PFSK-1 (cell line): ENCODE measurements at regions not wholly inside any gene's neighbourhood (a gene's known extent, or its start where the extent isn't known, plus 50 kb on each side); places are given as distances from the start of the nearest gene placed in this dataset.

ENCODE experiments used
- FOXP2 ChIP-seq: optimal IDR thresholded peaks from 2 replicates; pipeline ENCODE3; 2011; ENCODE audit warnings: borderline replicate concordance, control low read depth, inconsistent platforms; ENCODE audit not compliant: insufficient read depth; ENCODE audit errors: extremely low read length, extremely low read depth
- POLR2AphosphoS5 ChIP-seq: IDR thresholded peaks from 2 replicates; pipeline ENCODE4 v1.6.1; 2012; ENCODE audit warnings: low read depth, mild to moderate bottlenecking, control low read depth, low read length, moderate library complexity
- REST ChIP-seq, 2 experiments: IDR thresholded peaks; 2 replicates each; pipeline versions ENCODE4 v1.6.1 to v1.8.0; 2011 to 2012; ENCODE audit warnings: low read depth in 2 of 2, low read length in 2 of 2, control low read depth in 1 of 2, inconsistent platforms in 1 of 2, mild to moderate bottlenecking in 1 of 2, moderate library complexity in 1 of 2; ENCODE audit not compliant: insufficient read depth in 1 of 2
- SIN3A ChIP-seq: IDR thresholded peaks from 2 replicates; pipeline ENCODE4 v1.6.1; 2012; ENCODE audit warnings: mild to moderate bottlenecking, low read length, moderate library complexity, borderline replicate concordance; ENCODE audit not compliant: insufficient read depth
- TAF1 ChIP-seq: IDR thresholded peaks from 2 replicates; pipeline ENCODE4 v1.6.1; 2012; ENCODE audit warnings: low read length, control low read depth, borderline replicate concordance; ENCODE audit not compliant: insufficient read depth

- TF ChIP-seq TAF1, result no peak
- no peak for TF ChIP-seq SIN3A
- TF ChIP-seq POLR2AphosphoS5, result no peak
- TF ChIP-seq REST (IDR thresholded peaks at IDR 0.05; ENCODE audit: insufficient read depth in 1 of 2, low read depth in 2 of 2, low read length in 2 of 2), result no peak
- no peak for TF ChIP-seq FOXP2
These were observed 131.0 kb downstream of the SMIM20 start for GRCh38 chr4:26044983-26045382.

GRCh38 chr4:26047795-26048194 is 133.8 kb downstream of the SMIM20 start:
- no peak for TF ChIP-seq REST (IDR thresholded peaks at IDR 0.05; ENCODE audit: insufficient read depth in 1 of 2, low read depth in 2 of 2, low read length in 2 of 2)
- no peak for TF ChIP-seq FOXP2

GRCh38 chr4:26048378-26048882 is 134.4 kb downstream of the SMIM20 start:
- TF ChIP-seq TAF1 (no peak), SIN3A (no peak), POLR2AphosphoS5 (no peak), REST (IDR thresholded peaks at IDR 0.05; ENCODE audit: insufficient read depth in 1 of 2, low read depth in 2 of 2, low read length in 2 of 2) (no peak), FOXP2 (no peak)

- TF ChIP-seq FOXP2 (no peak), POLR2AphosphoS5 (no peak), REST (IDR thresholded peaks at IDR 0.05; ENCODE audit: insufficient read depth in 1 of 2, low read depth in 2 of 2, low read length in 2 of 2) (no peak), SIN3A (no peak), TAF1 (no peak)
These were observed 134.9 kb downstream of the SMIM20 start for GRCh38 chr4:26048950-26049349.

- TF ChIP-seq POLR2AphosphoS5 (no peak), SIN3A (no peak), TAF1 (no peak), FOXP2 (no peak), REST (IDR thresholded peaks at IDR 0.05; ENCODE audit: insufficient read depth in 1 of 2, low read depth in 2 of 2, low read length in 2 of 2) (no peak)
These were observed 135.4 kb downstream of the SMIM20 start for GRCh38 chr4:26049447-26049846.
